Panc1 (cell line): ENCODE measurements at regions not wholly inside any gene's neighbourhood (a gene's known extent, or its start where the extent isn't known, plus 50 kb on each side); places are given as distances from the start of the nearest gene placed in this dataset.

Experiments
- POLR2AphosphoS5 ChIP-seq: IDR thresholded peaks from 2 replicates; pipeline ENCODE4 v1.6.1; 2012; ENCODE audit warnings: mild to moderate bottlenecking, low read depth, low read length, moderate library complexity
- REST ChIP-seq, 2 experiments: IDR thresholded peaks; 2 replicates each; pipeline ENCODE4 v1.6.1; 2011 to 2012; ENCODE audit warnings: low read depth in 2 of 2, control low read depth in 1 of 2, low read length in 1 of 2, mild to moderate bottlenecking in 1 of 2, moderate library complexity in 1 of 2; ENCODE audit not compliant: insufficient read depth in 1 of 2
- SIN3A ChIP-seq: IDR thresholded peaks from 2 replicates; pipeline ENCODE4 v1.6.1; 2012; ENCODE audit warnings: low read depth, mild to moderate bottlenecking, low read length, moderate library complexity, borderline replicate concordance; ENCODE audit not compliant: insufficient read depth
- TCF7L2 ChIP-seq: IDR thresholded peaks from 2 replicates; pipeline ENCODE4 v1.6.1; 2011; ENCODE audit warnings: mild to moderate bottlenecking, low read depth, low read length, inconsistent platforms
- TF ChIP-seq, protein P1 (sequence below): fragments of 450-650 bp; IDR thresholded peaks from 2 replicates; pipeline ENCODE4 v1.5.1; 2017; ENCODE audit warnings: mild to moderate bottlenecking

- TF ChIP-seq, protein P1, sequence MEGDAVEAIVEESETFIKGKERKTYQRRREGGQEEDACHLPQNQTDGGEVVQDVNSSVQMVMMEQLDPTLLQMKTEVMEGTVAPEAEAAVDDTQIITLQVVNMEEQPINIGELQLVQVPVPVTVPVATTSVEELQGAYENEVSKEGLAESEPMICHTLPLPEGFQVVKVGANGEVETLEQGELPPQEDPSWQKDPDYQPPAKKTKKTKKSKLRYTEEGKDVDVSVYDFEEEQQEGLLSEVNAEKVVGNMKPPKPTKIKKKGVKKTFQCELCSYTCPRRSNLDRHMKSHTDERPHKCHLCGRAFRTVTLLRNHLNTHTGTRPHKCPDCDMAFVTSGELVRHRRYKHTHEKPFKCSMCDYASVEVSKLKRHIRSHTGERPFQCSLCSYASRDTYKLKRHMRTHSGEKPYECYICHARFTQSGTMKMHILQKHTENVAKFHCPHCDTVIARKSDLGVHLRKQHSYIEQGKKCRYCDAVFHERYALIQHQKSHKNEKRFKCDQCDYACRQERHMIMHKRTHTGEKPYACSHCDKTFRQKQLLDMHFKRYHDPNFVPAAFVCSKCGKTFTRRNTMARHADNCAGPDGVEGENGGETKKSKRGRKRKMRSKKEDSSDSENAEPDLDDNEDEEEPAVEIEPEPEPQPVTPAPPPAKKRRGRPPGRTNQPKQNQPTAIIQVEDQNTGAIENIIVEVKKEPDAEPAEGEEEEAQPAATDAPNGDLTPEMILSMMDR: no peak
- TF ChIP-seq POLR2AphosphoS5: no peak
- no peak for TF ChIP-seq REST (IDR thresholded peaks at IDR 0.05; ENCODE audit: insufficient read depth in 1 of 2, low read depth in 2 of 2, low read length in 1 of 2)
- TF ChIP-seq SIN3A: no peak
- TF ChIP-seq TCF7L2: no peak
Observed at GRCh38 chr14:30069536-30069935, 141.9 kb upstream of the PRKD1 start.
